HL-60 (cell line): ENCODE measurements at regions not wholly inside any gene's neighbourhood (a gene's known extent, or its start where the extent isn't known, plus 50 kb on each side); places are given as distances from the start of the nearest gene placed in this dataset.

Source experiments
- POLR2AphosphoS5 ChIP-seq: IDR thresholded peaks from 2 replicates; pipeline ENCODE4 v1.6.1; 2012; ENCODE audit warnings: low read depth
- SPI1 ChIP-seq: IDR thresholded peaks from 2 replicates; pipeline ENCODE4 v1.6.1; 2012; ENCODE audit warnings: low read depth, mild to moderate bottlenecking, borderline replicate concordance
- TF ChIP-seq, protein P1 (sequence below): IDR thresholded peaks from one replicate; pipeline ENCODE4 v1.5.1; 2011; ENCODE audit warnings: low read length, control low read depth, inconsistent platforms; ENCODE audit not compliant: insufficient read depth

DNA sequence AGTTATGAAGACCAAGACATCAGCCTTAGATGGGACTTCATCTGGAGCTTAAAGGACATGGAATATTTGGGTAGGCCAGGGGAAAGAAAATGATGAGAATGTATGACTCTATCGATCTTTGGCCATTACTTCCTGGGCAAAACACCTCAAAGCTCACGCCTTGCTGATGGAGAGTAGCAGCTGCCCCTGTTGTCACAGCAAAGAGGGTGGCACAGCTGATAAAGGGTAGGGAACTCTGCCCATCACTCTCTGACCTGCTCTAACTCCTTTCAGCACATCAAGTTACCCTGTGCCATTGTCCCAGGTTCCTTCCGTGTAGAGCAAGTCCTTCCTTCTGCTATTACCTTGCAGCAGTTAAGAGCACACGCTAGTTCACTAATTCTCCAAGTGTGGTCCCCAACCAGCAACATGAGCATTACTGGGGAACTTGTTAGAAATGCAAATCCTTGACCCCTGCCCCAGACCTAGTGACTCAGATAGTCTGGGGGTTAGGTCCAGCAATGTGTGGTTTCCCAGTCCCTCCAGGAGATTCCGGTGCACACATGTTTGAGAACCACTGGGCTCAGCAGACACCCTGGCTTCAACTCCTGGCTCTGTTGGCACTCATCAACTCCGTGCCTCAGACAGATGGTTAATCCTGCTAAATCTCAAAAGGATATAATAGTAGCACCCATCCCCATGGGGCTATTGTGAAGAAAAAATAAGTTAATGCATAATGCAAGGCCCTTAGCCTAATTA is 93.7 kb upstream of the EEA1 start:
- TF ChIP-seq, protein P1, sequence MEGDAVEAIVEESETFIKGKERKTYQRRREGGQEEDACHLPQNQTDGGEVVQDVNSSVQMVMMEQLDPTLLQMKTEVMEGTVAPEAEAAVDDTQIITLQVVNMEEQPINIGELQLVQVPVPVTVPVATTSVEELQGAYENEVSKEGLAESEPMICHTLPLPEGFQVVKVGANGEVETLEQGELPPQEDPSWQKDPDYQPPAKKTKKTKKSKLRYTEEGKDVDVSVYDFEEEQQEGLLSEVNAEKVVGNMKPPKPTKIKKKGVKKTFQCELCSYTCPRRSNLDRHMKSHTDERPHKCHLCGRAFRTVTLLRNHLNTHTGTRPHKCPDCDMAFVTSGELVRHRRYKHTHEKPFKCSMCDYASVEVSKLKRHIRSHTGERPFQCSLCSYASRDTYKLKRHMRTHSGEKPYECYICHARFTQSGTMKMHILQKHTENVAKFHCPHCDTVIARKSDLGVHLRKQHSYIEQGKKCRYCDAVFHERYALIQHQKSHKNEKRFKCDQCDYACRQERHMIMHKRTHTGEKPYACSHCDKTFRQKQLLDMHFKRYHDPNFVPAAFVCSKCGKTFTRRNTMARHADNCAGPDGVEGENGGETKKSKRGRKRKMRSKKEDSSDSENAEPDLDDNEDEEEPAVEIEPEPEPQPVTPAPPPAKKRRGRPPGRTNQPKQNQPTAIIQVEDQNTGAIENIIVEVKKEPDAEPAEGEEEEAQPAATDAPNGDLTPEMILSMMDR: no peak
- TF ChIP-seq POLR2AphosphoS5 (no peak), SPI1 (no peak)
